SK-N-MC (cell line): ENCODE measurements at regions not wholly inside any gene's neighbourhood (a gene's known extent, or its start where the extent isn't known, plus 50 kb on each side); places are given as distances from the start of the nearest gene placed in this dataset.

Experiments
- EZH2 ChIP-seq: fragments of 200-600 bp; sonication (generic); IDR thresholded peaks from one replicate; pipeline ENCODE4 v1.6.1; 2017; ENCODE audit warnings: antibody characterized with exemption
- POLR2AphosphoS5 ChIP-seq: IDR thresholded peaks from 2 replicates; pipeline ENCODE4 v1.6.1; 2012; ENCODE audit warnings: mild to moderate bottlenecking, low read depth, low read length, borderline replicate concordance

DNA sequence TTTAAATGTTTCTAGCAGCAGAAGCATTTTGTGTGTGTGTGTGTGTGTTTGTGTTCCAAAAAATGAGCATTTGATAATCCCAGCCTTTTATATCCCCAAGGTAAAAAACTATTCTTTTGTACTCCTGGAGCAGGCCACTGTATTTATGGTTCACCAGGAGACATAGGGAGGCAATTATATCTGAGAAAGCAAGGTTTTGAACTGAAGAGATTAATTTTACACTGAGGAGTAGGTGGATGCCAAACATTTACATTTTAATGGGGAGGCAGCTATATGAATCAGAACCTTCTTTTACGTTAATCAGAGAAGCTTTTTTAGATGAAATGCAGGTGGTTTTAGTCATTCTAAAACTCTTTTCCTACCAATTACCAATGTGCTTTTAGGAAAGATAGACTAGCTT lies 1374.0 kb upstream of the TENM4 start:
- TF ChIP-seq EZH2 (no peak), POLR2AphosphoS5 (no peak)
